Left hindlimb (tissue), 1 donor: ENCODE measurements at regions not wholly inside any gene's neighbourhood (a gene's known extent, or its start where the extent isn't known, plus 50 kb on each side); places are given as distances from the start of the nearest gene placed in this dataset.

ENCODE experiments used
- DNase-seq: peaks from one replicate; pipeline ENCODE4 v3.0.0-alpha.2; 2018

DNA sequence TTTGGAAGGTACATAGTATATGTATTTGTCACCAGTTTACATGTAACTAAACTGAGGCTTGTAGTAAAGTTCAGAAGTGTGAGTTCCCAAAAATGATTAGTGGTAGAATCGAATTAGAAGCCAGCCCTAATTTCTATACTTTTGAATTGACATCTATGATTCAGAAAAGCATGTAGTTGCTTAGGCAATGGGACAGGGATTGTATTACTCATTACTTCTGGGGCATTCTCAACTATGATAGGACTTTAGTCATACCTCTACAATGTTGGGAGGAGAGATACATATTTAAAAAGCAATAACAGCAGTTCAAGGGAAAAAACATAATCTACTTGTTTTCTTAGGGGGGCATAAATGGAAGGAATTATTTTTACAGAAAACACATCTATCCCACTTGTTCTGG lies 277.9 kb upstream of the E2F7 start:
- no peak for DNase-seq

DNA sequence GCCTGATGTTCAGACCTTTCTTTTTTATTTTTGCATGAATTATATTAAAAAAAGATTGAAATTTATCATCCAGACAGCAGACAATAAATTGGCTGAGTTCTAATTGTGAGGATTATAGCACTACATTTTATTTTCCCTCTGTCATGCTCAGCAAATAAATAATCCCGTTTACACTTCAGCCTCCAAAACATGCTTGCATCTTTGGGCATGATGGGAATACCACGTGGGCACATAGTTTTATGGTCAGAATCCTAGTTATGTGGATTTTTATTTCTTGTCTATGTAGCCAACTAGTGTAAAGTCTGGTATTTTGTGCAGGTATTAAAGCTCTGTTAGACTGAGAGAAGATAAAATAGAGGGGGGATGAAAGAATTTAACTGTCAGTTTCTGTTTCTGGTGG lies 276.9 kb upstream of the E2F7 start:
- no peak for DNase-seq

DNA sequence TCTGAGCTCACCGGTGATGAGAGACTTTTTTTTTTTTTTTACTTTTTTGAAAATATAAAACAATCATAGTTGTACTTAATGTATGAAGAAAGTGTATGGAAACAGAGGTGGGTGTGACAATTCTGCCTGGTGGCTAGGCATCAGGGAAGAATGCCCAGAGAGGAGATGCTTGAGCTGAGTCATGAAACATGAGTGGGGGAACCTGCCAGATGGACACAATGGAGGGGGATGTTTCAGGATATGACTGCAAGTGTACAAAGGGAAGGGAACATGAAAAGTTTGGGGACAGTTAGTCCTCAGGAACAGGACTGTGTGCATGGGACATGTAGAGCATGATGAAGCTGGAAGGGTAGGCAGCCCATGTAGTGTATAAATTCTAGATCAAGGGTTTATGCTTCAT lies 274.2 kb upstream of the E2F7 start:
- DNase-seq = no peak

DNA sequence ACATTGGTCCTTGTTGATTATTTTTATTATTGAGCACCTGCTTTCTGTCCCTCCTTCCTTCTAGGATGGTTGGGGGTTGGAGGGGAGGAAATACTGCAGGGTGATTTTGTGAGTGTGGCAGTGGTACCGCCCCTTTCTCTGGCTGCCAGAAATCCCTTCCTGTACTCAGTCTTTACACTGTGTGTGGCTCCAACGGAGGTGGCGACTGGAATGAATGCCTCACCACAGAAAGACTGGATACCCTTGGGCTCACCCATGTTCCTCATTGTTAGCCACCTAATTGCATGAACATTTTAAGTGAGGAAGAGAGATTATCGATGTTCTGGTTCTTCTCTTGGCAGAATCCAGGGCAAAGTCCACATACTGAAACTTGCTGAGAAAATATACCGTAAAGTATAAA lies 272.0 kb upstream of the E2F7 start:
- no peak for DNase-seq

DNA sequence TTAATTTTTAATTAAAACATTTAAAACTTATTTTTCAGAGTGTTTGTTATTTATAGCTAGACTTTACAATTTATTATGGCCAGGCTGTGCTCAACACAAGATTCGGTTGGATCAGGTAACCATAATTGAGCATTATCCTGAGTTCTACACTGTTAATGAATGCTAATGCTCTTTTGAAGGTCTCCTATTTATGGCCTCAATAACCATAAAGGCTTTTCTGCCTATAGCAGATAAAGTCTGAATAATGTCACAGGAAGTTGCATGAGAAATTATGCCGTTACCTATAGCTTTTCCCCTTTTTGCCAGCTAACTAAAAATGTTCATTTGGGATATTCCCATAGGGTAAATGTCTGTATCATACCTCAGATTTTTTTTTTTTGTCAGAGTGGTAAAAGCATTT lies 269.4 kb upstream of the E2F7 start:
- DNase-seq = no peak

DNA sequence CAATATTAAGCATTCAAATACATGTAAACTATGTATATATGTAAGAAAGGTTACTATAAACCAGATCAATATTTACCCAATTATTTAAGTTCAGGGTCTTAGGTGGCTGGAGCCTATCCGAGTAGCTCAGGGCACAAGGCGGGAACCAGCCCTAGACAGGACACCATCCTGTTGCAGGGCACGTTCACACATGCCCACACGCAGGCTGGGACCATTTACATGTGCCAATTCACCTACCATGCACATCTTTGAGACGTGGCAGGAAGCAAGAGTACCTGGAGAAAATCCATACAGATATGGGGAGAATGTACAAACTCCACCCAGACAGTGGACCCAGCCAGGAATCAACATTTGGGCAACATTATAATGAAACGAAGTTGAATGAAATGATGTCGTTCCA lies 263.0 kb upstream of the E2F7 start:
- no peak for DNase-seq

DNA sequence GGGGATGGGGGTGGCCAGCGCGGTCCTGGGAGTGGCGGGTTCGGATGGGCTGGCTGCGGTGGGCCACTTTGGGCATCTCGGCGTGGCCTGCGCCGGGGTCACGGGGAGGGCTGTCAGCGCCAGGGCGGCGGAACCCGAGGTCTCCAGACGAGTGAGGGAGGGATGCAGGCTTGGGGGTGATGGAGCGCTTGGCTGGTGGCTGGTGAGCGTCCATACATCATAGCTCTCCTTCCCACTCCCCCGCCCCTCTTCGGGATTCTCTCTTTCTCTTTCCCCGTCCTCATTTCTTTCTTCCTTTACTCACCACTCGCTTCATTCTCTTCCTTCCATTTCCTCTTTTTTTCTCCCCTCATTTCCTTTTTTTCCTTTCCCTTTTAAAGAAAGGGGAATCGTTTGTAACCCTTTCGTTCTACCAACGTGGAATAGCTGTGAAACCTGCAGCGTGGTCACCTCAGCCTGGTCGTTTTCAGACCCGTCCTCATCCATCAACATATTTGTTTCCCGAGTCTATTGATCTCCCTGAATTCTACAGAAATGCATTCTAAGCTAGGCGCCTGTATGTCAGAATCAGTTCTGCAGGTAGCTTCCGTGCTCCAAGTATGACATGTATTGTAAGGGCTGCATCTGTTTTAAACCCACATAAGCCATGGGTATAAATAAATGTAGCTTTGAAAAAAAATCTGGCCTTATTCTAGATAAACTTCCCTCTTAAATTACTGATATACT lies 260.3 kb upstream of the E2F7 start:
- no peak for DNase-seq

DNA sequence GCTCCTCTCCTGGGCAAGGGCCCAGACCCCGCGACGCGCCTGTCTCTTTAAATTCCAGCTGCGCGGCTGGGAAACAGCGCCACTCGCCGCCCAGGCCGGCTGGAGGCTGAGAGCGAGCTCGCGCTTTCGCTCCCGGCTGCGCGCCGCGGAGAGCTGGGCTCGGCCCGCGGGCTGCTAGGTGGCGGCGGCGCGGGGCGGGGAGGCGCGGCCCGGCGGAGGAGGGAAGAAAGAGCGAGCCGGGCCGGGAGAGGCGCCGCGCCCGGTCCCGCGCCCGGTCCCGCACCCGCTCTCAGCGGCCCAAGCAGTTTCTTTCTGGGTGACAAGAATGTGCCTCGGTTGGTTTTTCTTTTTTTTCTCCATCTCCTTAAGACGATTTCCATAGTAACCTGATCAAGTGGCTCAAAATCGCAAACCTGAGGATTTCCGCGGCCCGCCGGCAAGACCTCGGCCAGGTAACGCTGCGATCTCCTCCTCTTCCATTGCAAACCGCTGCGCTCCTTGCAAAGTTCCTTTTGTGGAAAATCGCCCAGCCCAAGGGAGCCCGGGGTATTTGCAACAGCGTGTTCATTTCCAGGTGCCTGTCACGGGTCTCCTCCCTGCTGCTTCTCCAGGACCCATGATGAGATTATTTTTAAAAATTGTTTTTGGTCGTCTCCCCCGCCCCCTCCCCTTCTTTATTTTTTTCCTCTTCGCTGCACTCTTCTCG lies 259.5 kb upstream of the E2F7 start:
- DNase-seq = peak; percentile 81

DNA sequence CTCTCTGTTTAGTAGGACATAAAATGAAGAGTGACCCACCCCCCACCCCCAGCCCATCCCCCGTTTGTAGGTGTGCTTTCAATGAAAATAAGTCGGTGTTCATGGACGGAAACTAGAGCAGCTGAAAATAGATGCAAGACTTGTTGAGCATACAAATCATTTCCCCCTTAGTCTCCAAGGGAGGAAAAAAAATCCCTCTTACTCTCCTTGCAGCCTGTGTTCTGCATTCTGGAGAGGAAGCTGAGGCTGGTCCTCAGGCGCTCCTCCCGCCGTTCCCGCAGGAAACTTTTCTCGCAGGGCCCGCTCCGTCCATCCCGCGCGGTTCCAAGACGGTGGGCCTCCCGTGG lies 259.0 kb upstream of the E2F7 start:
- DNase-seq = no peak

DNA sequence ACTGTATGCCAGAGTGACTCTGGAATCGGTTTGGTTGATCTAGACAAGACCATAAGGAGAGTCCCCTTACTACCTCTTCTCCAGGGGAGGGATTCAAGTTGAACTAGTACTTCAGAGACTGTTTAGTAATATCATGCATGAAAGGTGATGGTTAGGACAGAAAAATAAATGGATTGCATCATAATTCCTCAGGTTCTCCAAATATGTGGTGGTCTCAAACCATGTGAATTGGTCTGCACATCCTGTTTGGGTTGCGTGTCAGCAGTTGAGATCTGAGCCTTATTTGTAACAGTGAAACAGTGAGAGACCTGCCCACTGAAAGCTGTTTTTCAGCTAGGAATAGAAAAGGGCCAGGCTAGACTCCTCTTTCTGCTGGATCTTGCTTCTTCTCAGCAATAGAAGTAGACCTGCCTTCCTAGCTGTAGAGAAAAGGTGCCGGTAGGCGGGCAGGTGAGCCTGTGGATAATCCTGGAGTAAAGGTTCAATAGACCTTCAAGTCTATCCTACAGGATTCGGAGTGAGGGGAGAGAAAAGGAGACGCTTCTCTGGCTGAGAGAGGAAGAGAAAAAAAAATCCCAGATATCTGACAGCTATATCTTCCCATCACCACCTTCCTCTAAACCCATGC lies 258.5 kb upstream of the E2F7 start:
- no peak for DNase-seq

DNA sequence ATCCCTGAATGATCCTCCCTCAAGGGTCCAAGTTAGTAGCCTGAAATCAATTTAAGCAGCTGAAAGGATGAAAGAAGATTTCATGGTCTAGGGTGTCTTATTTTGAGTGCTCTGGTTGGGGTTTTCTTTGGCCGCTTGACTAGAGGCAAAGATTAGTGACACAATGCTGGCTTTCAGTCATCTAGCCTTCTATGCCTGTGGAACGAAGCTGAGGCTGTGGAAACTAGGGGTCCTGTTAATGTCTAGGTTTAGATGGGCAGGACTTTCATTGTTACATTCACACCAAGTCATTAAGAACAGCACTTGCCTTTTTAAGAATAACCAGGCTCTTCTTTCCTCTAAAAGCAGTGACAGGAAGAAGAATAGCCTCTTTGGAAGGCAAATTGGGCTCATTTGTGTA lies 253.8 kb upstream of the E2F7 start:
- DNase-seq = no peak

DNA sequence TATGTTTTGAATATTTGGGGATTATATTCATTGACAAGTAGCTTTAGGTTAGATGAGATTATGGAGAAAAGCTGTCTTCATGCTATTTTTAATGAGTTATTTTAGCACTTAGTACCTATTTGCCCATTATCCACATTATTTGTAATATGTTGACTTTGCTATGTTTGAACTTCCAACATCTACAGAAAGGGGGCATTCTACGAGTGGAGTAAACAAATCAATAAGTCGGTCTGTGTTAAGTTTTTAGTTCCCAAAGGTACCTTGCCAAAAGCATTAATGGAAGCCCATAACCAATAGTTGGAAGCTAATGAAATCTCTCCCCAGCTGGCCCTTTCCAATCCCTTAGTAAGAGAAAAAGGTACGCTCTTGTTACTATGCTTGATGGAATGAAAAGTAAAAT lies 250.0 kb upstream of the E2F7 start:
- DNase-seq = no peak

DNA sequence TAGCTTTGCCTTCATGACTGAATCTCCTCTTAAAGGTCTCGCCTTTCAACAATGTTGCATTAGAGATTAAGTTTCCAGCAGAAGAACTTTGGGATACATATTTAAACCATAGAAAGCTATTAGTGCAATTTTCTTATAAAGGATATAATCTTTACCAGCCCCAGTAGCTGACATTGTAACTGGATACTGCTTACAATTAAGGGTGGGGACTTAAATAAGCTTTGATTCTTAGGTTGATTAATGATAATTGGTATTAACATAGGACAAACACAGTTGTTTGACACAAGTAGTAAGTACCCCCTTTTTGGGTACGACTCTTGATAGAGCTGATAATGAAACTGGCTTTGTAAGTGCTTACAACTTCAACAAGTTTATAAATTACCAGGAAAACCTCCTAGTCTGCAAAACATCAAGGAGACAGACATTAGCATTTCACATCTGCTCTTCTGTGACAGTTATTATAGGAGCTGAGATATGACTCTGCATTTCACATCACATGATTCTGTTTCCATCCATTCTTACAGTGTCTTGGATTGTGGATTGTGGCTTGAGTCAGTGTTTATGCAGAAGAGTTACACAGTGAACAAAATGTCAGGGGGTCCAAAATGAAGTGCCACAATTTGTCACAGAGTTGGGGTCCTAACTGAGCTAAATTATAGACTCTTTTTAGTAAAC lies 249.1 kb upstream of the E2F7 start:
- DNase-seq = no peak

DNA sequence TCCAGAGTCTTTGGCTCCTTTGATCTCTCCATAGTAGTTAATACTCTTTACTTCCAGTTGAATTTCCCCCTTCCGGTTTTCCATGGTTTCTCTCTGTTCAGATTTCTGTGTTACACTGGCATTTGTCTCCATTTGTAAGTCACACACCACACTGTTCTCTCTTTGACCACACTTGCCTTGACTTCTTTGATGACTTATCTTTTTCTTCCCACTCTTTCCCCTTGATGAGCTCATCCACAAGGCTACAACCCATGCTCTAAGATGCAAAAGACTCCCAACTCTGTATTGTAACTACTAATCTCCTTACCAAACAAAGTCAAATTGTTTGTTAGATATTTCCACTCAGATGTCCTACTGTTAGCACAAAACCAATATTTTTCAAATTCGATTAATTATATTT lies 242.7 kb upstream of the E2F7 start:
- DNase-seq = no peak

DNA sequence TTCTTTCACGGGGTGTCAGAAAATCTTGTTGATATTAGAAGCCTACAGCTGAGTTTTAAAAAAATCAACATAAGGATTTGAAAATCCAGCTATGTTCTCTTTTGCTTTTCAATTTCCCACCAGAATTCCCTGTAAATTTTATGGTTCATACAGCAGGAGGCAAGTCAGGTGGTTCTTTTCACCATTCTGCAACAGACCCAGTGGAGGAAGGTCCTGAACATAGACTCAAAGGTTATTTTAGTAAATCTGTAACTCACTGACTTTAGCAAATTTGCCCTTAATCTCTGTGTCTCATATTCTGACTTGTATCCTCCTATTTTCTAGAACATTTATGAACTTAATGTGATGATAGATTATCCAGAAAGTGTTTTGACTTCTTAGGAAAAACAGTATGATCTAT lies 235.4 kb upstream of the E2F7 start:
- no peak for DNase-seq

DNA sequence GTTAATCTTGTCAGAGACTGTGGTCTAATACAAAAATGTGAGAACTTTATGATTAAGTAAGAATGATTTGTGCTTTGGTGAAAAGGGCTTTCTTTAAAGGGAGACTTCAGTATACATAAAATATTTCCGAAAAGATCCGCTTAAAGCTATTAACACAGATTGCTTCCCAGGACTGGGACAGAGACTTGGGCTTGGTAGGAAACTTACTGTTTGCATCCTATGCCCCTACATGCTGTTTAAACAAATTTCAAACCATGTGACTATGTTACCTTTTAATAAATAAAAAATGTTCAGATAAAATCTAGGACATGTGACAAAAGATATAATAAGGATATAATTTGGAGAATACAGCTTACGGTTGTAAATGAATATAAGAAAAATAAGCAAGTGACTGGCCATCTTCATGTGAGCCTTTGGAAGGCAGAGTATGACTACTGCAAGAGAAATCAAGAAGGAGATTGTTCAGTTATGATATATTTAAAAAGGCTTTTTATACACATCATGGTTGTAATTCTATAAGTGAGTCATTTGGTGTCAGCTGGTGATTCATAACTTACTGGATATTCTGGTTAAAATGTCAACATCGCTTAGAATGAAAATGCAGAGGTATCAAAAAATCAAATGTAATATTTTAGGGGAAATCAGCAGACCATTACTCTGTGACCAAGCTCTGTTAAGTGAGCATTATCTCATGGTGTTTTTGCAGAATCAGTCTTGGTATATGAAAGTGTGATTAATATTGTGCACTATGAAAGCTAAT lies 234.7 kb upstream of the E2F7 start:
- no peak for DNase-seq

DNA sequence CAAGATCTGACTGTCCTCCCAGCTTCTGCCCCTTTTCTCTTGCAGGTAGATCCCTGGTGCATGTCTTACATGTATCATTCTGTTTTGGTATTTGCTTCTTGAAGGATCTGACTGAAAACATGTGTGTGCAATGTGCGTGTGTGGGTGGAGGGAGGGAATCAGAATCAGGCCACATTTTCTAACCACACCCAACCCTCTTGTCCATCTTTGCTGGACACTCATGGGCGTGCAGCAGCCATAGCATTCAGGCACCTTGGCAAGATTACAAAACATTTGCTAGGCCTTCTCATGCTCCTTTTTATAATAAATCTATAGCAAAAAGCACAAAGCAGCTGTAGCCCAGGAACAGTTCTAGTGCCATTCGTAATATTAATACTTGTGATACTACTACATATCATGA lies 233.6 kb upstream of the E2F7 start:
- no peak for DNase-seq

DNA sequence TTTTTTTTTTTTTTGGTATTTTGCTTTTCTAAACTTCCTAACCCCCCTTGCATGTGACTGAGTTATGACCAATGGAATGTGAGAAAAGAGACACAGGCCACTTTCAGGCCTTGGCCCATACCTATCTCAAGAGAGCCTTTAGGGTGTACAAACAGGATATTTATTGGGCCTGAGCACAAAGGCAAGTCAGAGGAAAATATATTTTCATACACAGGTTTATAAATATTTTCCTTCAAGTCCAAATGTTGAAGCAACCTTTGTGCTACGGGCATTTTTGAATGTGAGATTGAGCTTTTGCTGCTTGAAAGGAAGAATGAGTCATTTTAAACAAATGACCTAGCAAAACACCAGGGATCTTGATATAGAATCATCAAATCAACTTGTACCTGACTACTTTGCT lies 228.6 kb upstream of the E2F7 start:
- no peak for DNase-seq

DNA sequence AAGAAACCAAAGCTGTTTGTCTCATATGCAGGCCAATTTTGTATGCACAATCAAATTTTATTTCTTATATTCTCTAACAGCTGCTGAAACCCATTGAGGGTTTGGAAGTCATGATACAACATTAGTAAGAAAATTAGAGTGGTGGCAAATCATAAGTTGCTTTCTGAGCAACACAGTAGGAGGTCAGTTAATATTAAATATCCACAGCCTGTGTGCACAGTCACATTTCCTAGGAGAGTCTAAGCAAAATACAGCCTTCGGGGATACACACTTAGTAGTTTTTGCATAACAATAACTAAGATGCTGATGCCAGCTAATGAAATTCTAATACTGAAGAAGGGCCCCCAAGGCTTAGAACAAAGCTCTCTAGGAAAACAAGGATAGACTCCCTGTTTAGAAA lies 209.6 kb upstream of the E2F7 start:
- DNase-seq = no peak

DNA sequence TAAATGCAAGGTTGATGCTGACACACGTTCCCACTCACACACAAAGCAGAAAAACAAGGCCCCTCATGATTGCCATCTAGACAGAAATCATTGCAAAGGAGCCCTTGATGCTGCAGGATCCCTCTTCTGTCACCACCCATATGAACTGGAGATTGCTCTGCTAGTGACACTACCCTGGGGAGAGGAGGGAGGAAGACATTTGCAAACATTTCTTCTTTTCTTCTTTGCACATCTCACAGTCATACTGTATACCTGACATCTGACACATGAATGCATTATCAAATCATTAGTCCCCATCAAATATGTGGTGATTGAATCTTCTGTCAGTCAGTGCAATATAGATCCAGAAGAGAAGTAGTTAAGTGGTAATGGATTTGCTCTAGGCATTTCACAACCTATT lies 208.5 kb upstream of the E2F7 start:
- no peak for DNase-seq

DNA sequence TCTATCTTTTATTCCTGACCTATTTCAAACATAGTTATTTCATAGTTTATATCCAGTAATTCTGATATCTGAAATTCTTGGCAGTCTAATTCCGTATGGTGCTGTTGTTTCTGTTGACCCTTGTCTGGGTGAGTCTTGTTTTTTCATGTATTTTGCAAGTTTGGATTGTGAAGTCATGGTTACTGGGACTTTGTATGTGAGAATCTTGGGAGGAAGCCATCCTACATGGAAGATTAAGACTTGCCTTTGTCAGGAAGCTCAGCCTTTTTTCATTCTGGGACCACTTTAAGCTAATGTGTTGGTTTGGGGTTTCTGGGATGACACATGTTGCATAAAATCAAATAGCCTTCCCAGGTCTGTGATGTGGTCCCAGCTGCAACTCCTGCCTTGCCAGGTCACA lies 191.6 kb upstream of the E2F7 start:
- no peak for DNase-seq

DNA sequence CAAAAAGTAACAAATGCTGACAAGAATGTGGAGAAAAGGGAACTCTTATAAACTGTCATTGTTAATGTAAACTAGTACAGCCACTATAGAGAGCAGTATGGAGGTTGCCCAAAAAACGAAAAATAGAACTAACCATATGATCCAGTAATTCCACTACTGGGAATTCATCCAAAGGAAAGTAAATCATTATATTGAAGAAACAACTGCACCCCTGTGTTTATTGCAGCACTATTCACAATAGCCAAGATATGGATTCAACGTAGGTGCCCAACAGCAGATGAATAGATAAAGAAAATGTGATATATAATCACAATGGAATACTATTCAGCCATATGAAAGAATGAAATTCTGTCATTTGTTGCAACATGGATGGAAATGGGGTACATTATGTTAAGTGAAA lies 188.0 kb upstream of the E2F7 start:
- no peak for DNase-seq

DNA sequence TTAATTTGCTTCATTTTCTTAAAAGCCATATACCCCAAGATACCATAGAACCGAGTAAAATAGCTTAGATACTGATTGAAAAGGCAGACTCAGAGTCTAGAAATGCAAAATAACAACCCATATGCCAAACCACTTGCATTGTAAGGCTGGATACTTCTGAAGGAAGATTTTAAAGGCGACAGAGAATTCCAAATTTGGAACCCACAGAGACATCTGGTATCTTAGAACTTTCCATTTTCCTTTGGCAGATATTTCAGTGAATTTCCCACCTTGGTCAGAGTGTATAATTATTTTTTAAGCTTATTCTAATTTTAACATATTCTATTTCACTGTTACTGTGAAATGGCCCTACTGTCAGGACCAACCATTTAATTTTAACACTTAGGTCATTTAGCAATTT lies 186.4 kb upstream of the E2F7 start:
- DNase-seq = no peak
